GM23338 (cell line): ENCODE measurements at regions not wholly inside any gene's neighbourhood (a gene's known extent, or its start where the extent isn't known, plus 50 kb on each side); places are given as distances from the start of the nearest gene placed in this dataset.

Experiments used
- ATAC-seq: fragments of 200-7000 bp; cut with Tn5 transposase; 3 replicates; pipeline ENCODE4 v1.9.1; 2020
- DNase-seq: peaks from one replicate; pipeline ENCODE4 v3.0.0-alpha.2; 2015; ENCODE audit warnings: low spot score
- H2AFZ ChIP-seq: fragments of 200-600 bp; sonication (generic); 2 replicates; pipeline ENCODE4 v1.8.0; 2016; ENCODE audit warnings: antibody characterized with exemption, mild to moderate bottlenecking, moderate library complexity
- H3F3A ChIP-seq: fragments of 200-600 bp; sonication (generic); replicated peaks from 2 replicates; pipeline ENCODE4 v1.8.0; 2017; ENCODE audit warnings: antibody characterized with exemption, mixed run types, low read depth
- H3K27ac ChIP-seq: fragments of 200-600 bp; sonication (generic); 2 replicates; pipeline ENCODE4 v1.6.1; 2016; ENCODE audit warnings: low read depth
- H3K27me3 ChIP-seq: fragments of 200-600 bp; sonication (generic); 2 replicates; pipeline ENCODE4 v1.8.0; 2016; ENCODE audit warnings: mild to moderate bottlenecking, mixed run types, moderate library complexity; ENCODE audit not compliant: insufficient read depth
- H3K36me3 ChIP-seq: fragments of 200-600 bp; sonication (generic); 2 replicates; pipeline ENCODE4 v1.8.0; 2016; ENCODE audit warnings: mild to moderate bottlenecking; ENCODE audit not compliant: insufficient read depth
- H3K4me1 ChIP-seq: fragments of 200-600 bp; sonication (generic); 2 replicates; pipeline ENCODE4 v1.8.0; 2016; ENCODE audit warnings: mild to moderate bottlenecking, moderate library complexity; ENCODE audit not compliant: insufficient read depth
- H3K4me2 ChIP-seq: fragments of 200-600 bp; sonication (generic); 2 replicates; pipeline ENCODE4 v1.7.1; 2017; ENCODE audit warnings: mixed run types
- H3K4me3 ChIP-seq: fragments of 200-600 bp; sonication (generic); 2 replicates; pipeline ENCODE4 v1.6.1; 2016; ENCODE audit warnings: mixed run types
- H3K79me2 ChIP-seq: fragments of 200-600 bp; sonication (generic); replicated peaks from 2 replicates; pipeline ENCODE4 v1.8.0; 2017; ENCODE audit warnings: mild to moderate bottlenecking; ENCODE audit not compliant: insufficient read depth
- H3K9me2 ChIP-seq: fragments of 200-600 bp; sonication (generic); 2 replicates; pipeline ENCODE4 v1.8.0; 2017; ENCODE audit not compliant: insufficient read depth
- H4K20me1 ChIP-seq: fragments of 200-600 bp; sonication (generic); replicated peaks from 2 replicates; pipeline ENCODE4 v1.8.0; 2017; ENCODE audit warnings: mild to moderate bottlenecking; ENCODE audit not compliant: insufficient read depth
- H3K27ac Mint-ChIP-seq: 2 replicates; pipeline ENCODE4 v1.8.0; 2020; ENCODE audit warnings: inconsistent platforms, mild to moderate bottlenecking, moderate library complexity, mixed read lengths
- H3K27me3 Mint-ChIP-seq: 3 replicates; pipeline ENCODE4 v1.8.0; 2022; ENCODE audit warnings: low read depth, mild to moderate bottlenecking, moderate library complexity, mixed read lengths, inconsistent platforms; ENCODE audit not compliant: insufficient read depth, poor library complexity
- H3K36me3 Mint-ChIP-seq: 3 replicates; pipeline ENCODE4 v1.8.0; 2021; ENCODE audit warnings: low read depth, mild to moderate bottlenecking, inconsistent platforms, moderate library complexity, mixed read lengths
- H3K4me1 Mint-ChIP-seq: 3 replicates; pipeline ENCODE4 v1.8.0; 2020; ENCODE audit warnings: mild to moderate bottlenecking, inconsistent platforms, mixed read lengths
- H3K4me3 Mint-ChIP-seq: 3 replicates; pipeline ENCODE4 v1.8.0; 2021; ENCODE audit warnings: moderate library complexity, mild to moderate bottlenecking, inconsistent platforms, mixed read lengths
- H3K9me3 Mint-ChIP-seq: 3 replicates; pipeline ENCODE4 v1.8.0; 2020; ENCODE audit warnings: moderate library complexity, mild to moderate bottlenecking, inconsistent platforms, mixed read lengths
- CREB1 ChIP-seq: fragments of 250-450 bp; sonication (Bioruptor Pico); IDR thresholded peaks from 2 replicates; pipeline ENCODE4 v1.5.0; 2020; ENCODE audit warnings: low read depth, mild to moderate bottlenecking, moderate library complexity
- EZH2 ChIP-seq: fragments of 200-600 bp; sonication (generic); IDR thresholded peaks from one replicate; pipeline ENCODE4 v1.8.0; 2017; ENCODE audit warnings: antibody characterized with exemption, mild to moderate bottlenecking, low read depth; ENCODE audit not compliant: unreplicated experiment
- JUNB ChIP-seq: IDR thresholded peaks from one replicate; pipeline ENCODE4 v1.6.1; 2016; ENCODE audit warnings: antibody characterized with exemption; ENCODE audit not compliant: unreplicated experiment
- NANOG ChIP-seq: IDR thresholded peaks from 2 replicates; pipeline ENCODE4 v1.6.1; 2016; ENCODE audit warnings: antibody characterized with exemption, borderline replicate concordance
- TF ChIP-seq, protein P1 (sequence below): fragments of 250-450 bp; sonication (Bioruptor Pico); IDR thresholded peaks from 2 replicates; pipeline ENCODE4 v1.5.0; 2020; ENCODE audit warnings: mild to moderate bottlenecking, moderate library complexity
- TF ChIP-seq, protein P2 (sequence below), 2 experiments: fragments of 200-600 bp in 1 of 2; sonication (generic) in 1 of 2; conservative IDR thresholded peaks; 2 replicates each; pipeline versions ENCODE4 v1.5.1 to v1.6.1; 2016 to 2017; ENCODE audit warnings: antibody characterized with exemption in 2 of 2, low read depth in 2 of 2, mild to moderate bottlenecking in 2 of 2, moderate library complexity in 1 of 2
- TF ChIP-seq, protein P3 (sequence below): IDR thresholded peaks from 2 replicates; pipeline ENCODE4 v1.6.1; 2016; ENCODE audit warnings: antibody characterized with exemption
- TF ChIP-seq, protein P4 (sequence below): IDR thresholded peaks from one replicate; pipeline ENCODE4 v1.6.1; 2018; ENCODE audit warnings: antibody characterized with exemption; ENCODE audit not compliant: unreplicated experiment

DNA sequence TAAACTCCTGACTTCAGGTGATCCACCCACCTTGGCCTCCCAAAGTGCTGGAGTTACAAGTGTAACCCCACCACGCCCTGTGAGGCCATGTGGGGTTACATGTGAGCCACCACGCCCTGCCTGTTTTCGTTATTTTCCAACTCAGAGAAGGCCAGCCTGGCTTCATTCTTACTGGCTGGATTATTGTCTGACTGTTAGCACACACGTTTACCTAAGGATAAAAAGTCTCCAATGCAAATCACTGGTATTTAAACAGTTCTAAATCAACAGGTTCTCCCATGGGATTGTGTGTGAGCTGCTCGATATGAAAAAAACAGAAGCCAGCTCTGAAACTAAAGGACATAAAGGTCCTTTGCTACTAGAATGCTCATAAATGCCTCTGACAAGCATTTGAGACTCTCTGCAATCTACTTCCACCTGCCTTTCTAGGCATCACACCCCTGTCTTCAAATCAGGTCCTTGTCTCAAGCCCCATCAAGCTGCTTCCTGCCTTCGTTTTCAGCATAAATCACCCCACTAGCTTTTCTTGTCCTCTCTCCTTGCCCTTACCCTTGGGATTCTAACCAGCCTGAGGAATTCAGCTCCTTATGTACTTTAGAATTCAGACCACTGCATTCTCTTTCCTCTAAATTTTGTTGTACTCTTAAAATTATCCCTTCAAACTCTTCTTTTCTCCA is 265.0 kb downstream of the DUSP6 start:
- Histone ChIP-seq H3K9me2 (no peaks in the 10 kb centered on the region; the same call in 1 of the 2 replicates), H3K4me1 (peaks cover 41% of the 10 kb centered on the region), H3F3A (no peaks in the 10 kb centered on the region), H3K4me2 (0 out of 2 replicates have a peak overlapping the region, but pooled peaks have one; percentile 16), H3K27ac (peak overlapping the region; percentile 16), H2AFZ (no peak overlapping the region), H3K27me3 (no peaks in the 10 kb centered on the region), H3K79me2 (no peaks in the 10 kb centered on the region), H3K36me3 (no peaks in the 10 kb centered on the region), H3K4me3 (no peak overlapping the region), H4K20me1 (no peaks in the 10 kb centered on the region)
- Mint-ChIP-seq H3K27ac (peak overlapping the region; percentile 57; the same call in 1 of the 2 replicates), H3K4me3 (no peak overlapping the region; the same call in 2 of the 3 replicates), H3K9me3 (peaks cover 28% of the 10 kb centered on the region), H3K4me1 (peaks cover 49% of the 10 kb centered on the region), H3K36me3 (peaks cover 32% of the 10 kb centered on the region), H3K27me3 (peaks cover 9% of the 10 kb centered on the region)
- ATAC-seq (peak; percentile 36; the same call in 1 of the 3 replicates), DNase-seq (peak; percentile 35)
- TF ChIP-seq, protein P1, sequence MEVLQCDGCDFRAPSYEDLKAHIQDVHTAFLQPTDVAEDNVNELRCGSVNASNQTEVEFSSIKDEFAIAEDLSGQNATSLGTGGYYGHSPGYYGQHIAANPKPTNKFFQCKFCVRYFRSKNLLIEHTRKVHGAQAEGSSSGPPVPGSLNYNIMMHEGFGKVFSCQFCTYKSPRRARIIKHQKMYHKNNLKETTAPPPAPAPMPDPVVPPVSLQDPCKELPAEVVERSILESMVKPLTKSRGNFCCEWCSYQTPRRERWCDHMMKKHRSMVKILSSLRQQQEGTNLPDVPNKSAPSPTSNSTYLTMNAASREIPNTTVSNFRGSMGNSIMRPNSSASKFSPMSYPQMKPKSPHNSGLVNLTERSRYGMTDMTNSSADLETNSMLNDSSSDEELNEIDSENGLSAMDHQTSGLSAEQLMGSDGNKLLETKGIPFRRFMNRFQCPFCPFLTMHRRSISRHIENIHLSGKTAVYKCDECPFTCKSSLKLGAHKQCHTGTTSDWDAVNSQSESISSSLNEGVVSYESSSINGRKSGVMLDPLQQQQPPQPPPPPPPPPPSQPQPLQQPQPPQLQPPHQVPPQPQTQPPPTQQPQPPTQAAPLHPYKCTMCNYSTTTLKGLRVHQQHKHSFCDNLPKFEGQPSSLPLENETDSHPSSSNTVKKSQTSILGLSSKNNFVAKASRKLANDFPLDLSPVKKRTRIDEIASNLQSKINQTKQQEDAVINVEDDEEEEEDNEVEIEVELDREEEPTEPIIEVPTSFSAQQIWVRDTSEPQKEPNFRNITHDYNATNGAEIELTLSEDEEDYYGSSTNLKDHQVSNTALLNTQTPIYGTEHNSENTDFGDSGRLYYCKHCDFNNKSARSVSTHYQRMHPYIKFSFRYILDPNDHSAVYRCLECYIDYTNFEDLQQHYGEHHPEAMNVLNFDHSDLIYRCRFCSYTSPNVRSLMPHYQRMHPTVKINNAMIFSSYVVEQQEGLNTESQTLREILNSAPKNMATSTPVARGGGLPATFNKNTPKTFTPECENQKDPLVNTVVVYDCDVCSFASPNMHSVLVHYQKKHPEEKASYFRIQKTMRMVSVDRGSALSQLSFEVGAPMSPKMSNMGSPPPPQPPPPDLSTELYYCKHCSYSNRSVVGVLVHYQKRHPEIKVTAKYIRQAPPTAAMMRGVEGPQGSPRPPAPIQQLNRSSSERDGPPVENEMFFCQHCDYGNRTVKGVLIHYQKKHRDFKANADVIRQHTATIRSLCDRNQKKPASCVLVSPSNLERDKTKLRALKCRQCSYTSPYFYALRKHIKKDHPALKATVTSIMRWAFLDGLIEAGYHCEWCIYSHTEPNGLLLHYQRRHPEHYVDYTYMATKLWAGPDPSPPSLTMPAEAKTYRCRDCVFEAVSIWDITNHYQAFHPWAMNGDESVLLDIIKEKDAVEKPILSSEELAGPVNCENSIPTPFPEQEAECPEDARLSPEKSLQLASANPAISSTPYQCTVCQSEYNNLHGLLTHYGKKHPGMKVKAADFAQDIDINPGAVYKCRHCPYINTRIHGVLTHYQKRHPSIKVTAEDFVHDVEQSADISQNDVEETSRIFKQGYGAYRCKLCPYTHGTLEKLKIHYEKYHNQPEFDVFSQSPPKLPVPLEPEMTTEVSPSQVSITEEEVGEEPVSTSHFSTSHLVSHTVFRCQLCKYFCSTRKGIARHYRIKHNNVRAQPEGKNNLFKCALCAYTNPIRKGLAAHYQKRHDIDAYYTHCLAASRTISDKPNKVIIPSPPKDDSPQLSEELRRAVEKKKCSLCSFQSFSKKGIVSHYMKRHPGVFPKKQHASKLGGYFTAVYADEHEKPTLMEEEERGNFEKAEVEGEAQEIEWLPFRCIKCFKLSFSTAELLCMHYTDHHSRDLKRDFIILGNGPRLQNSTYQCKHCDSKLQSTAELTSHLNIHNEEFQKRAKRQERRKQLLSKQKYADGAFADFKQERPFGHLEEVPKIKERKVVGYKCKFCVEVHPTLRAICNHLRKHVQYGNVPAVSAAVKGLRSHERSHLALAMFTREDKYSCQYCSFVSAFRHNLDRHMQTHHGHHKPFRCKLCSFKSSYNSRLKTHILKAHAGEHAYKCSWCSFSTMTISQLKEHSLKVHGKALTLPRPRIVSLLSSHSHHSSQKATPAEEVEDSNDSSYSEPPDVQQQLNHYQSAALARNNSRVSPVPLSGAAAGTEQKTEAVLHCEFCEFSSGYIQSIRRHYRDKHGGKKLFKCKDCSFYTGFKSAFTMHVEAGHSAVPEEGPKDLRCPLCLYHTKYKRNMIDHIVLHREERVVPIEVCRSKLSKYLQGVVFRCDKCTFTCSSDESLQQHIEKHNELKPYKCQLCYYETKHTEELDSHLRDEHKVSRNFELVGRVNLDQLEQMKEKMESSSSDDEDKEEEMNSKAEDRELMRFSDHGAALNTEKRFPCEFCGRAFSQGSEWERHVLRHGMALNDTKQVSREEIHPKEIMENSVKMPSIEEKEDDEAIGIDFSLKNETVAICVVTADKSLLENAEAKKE (CRISPR knock-in tag), result no peak
- TF ChIP-seq, protein P2, sequence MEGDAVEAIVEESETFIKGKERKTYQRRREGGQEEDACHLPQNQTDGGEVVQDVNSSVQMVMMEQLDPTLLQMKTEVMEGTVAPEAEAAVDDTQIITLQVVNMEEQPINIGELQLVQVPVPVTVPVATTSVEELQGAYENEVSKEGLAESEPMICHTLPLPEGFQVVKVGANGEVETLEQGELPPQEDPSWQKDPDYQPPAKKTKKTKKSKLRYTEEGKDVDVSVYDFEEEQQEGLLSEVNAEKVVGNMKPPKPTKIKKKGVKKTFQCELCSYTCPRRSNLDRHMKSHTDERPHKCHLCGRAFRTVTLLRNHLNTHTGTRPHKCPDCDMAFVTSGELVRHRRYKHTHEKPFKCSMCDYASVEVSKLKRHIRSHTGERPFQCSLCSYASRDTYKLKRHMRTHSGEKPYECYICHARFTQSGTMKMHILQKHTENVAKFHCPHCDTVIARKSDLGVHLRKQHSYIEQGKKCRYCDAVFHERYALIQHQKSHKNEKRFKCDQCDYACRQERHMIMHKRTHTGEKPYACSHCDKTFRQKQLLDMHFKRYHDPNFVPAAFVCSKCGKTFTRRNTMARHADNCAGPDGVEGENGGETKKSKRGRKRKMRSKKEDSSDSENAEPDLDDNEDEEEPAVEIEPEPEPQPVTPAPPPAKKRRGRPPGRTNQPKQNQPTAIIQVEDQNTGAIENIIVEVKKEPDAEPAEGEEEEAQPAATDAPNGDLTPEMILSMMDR (conservative IDR thresholded peaks at IDR 0.05; ENCODE audit: low read depth in 2 of 2), result no peak
- no peak for TF ChIP-seq CREB1 (CRISPR knock-in tag)
- TF ChIP-seq, protein P3, sequence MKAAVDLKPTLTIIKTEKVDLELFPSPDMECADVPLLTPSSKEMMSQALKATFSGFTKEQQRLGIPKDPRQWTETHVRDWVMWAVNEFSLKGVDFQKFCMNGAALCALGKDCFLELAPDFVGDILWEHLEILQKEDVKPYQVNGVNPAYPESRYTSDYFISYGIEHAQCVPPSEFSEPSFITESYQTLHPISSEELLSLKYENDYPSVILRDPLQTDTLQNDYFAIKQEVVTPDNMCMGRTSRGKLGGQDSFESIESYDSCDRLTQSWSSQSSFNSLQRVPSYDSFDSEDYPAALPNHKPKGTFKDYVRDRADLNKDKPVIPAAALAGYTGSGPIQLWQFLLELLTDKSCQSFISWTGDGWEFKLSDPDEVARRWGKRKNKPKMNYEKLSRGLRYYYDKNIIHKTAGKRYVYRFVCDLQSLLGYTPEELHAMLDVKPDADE, result no peak
- TF ChIP-seq, protein P4, sequence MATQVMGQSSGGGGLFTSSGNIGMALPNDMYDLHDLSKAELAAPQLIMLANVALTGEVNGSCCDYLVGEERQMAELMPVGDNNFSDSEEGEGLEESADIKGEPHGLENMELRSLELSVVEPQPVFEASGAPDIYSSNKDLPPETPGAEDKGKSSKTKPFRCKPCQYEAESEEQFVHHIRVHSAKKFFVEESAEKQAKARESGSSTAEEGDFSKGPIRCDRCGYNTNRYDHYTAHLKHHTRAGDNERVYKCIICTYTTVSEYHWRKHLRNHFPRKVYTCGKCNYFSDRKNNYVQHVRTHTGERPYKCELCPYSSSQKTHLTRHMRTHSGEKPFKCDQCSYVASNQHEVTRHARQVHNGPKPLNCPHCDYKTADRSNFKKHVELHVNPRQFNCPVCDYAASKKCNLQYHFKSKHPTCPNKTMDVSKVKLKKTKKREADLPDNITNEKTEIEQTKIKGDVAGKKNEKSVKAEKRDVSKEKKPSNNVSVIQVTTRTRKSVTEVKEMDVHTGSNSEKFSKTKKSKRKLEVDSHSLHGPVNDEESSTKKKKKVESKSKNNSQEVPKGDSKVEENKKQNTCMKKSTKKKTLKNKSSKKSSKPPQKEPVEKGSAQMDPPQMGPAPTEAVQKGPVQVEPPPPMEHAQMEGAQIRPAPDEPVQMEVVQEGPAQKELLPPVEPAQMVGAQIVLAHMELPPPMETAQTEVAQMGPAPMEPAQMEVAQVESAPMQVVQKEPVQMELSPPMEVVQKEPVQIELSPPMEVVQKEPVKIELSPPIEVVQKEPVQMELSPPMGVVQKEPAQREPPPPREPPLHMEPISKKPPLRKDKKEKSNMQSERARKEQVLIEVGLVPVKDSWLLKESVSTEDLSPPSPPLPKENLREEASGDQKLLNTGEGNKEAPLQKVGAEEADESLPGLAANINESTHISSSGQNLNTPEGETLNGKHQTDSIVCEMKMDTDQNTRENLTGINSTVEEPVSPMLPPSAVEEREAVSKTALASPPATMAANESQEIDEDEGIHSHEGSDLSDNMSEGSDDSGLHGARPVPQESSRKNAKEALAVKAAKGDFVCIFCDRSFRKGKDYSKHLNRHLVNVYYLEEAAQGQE, result no peak
- TF ChIP-seq JUNB, result no peak
- TF ChIP-seq EZH2, result no peak
- no peak for TF ChIP-seq NANOG
